HUES48 (cell line): ENCODE measurements at regions not wholly inside any gene's neighbourhood (a gene's known extent, or its start where the extent isn't known, plus 50 kb on each side); places are given as distances from the start of the nearest gene placed in this dataset.
A peak's percentile ranks its signal among the peaks of the same experiment; 100 is the strongest.

Source experiments
- H3K27ac ChIP-seq: one replicate; pipeline ENCODE4 v1.7.0; 2013; ENCODE audit warnings: low read depth, low read length, inconsistent platforms
- H3K27me3 ChIP-seq: 2 replicates; pipeline ENCODE4 v1.6.1; 2013; ENCODE audit warnings: mild to moderate bottlenecking, low read length; ENCODE audit not compliant: control insufficient read depth, insufficient read depth
- H3K36me3 ChIP-seq: 2 replicates; pipeline ENCODE4 v1.6.1; 2013; ENCODE audit warnings: low read length; ENCODE audit not compliant: control insufficient read depth, insufficient read depth
- H3K4me1 ChIP-seq: 2 replicates; pipeline ENCODE4 v1.6.1; 2013; ENCODE audit warnings: mild to moderate bottlenecking, low read length; ENCODE audit not compliant: control insufficient read depth, insufficient read depth
- H3K4me3 ChIP-seq: 2 replicates; pipeline ENCODE4 v1.5.1; 2013; ENCODE audit warnings: mild to moderate bottlenecking, low read depth, low read length
- H3K9ac ChIP-seq: 2 replicates; pipeline ENCODE4 v1.6.1; 2013; ENCODE audit warnings: mild to moderate bottlenecking, low read depth, low read length, moderate library complexity
- H3K9me3 ChIP-seq: 2 replicates; pipeline ENCODE4 v1.6.1; 2013; ENCODE audit warnings: low read length; ENCODE audit not compliant: control insufficient read depth, insufficient read depth

DNA sequence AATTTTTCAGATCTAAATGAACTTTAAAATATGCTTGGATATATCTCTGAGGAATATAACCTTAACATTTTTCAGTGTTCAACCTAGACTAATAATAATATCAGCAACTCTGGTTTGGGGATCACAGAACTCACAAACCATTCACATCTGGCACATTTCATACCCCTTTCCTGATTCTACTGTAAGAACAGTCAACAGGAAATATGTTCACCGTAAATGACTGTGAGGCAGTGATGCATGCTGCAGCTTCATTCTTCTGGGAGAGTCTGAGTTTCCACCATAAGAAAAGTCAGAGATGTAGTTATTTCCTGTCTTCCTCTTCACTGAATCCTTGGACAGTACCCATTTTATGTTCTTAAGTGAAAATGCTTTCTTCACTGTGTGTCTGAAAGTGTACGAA lies 134.2 kb upstream of the IFNGR1 start:
- Histone ChIP-seq H3K4me1 (no peaks in the 10 kb centered on the region), H3K27ac (no peak overlapping the region), H3K9me3 (no peaks in the 10 kb centered on the region), H3K4me3 (no peak overlapping the region), H3K36me3 (no peaks in the 10 kb centered on the region), H3K27me3 (no peaks in the 10 kb centered on the region), H3K9ac (no peak overlapping the region)

- no peaks in the 10 kb centered on the region for H3K27me3 ChIP-seq
Observed at GRCh38 chr6:137352859-137353258, 133.7 kb upstream of the IFNGR1 start.

DNA sequence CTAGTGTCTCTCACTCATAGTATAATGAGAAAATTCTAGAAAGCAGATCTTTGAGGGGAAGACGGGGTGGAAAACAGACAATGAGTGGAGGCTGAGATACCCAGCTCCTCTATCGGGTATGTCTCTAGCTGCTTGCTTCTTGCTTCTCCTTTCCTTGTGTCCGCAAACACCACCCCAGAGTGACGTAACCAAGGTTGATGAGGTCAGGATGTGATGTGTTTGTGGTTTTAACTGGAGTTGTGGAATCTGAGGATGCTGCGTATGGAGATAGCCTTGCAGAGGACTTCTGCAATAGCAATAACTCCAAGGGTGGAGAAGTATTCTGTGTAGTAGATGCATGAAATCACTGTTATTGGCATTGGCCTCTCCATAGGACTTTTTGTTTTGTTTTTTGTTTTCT lies 132.7 kb upstream of the IFNGR1 start:
- Histone ChIP-seq H3K27me3 (no peaks in the 10 kb centered on the region), H3K9ac (no peak overlapping the region), H3K4me1 (no peaks in the 10 kb centered on the region), H3K9me3 (no peaks in the 10 kb centered on the region), H3K4me3 (no peak overlapping the region), H3K36me3 (no peaks in the 10 kb centered on the region), H3K27ac (no peak overlapping the region)

More at GRCh38 chr6:137352859-137353258, 133.7 kb upstream of the IFNGR1 start:
- no peaks in the 10 kb centered on the region for H3K36me3 ChIP-seq
- H3K27ac ChIP-seq: no peak overlapping the region
- H3K4me3 ChIP-seq: no peak overlapping the region
- no peak overlapping the region for H3K9ac ChIP-seq
- no peaks in the 10 kb centered on the region for H3K4me1 ChIP-seq
- H3K9me3 ChIP-seq: no peaks in the 10 kb centered on the region

GRCh38 chr6:137350857-137351256 lies 131.7 kb upstream of the IFNGR1 start:
- Histone ChIP-seq H3K4me3 (no peak overlapping the region), H3K9ac (no peak overlapping the region), H3K27me3 (no peaks in the 10 kb centered on the region), H3K27ac (no peak overlapping the region), H3K36me3 (no peaks in the 10 kb centered on the region), H3K9me3 (no peaks in the 10 kb centered on the region), H3K4me1 (no peaks in the 10 kb centered on the region)

DNA sequence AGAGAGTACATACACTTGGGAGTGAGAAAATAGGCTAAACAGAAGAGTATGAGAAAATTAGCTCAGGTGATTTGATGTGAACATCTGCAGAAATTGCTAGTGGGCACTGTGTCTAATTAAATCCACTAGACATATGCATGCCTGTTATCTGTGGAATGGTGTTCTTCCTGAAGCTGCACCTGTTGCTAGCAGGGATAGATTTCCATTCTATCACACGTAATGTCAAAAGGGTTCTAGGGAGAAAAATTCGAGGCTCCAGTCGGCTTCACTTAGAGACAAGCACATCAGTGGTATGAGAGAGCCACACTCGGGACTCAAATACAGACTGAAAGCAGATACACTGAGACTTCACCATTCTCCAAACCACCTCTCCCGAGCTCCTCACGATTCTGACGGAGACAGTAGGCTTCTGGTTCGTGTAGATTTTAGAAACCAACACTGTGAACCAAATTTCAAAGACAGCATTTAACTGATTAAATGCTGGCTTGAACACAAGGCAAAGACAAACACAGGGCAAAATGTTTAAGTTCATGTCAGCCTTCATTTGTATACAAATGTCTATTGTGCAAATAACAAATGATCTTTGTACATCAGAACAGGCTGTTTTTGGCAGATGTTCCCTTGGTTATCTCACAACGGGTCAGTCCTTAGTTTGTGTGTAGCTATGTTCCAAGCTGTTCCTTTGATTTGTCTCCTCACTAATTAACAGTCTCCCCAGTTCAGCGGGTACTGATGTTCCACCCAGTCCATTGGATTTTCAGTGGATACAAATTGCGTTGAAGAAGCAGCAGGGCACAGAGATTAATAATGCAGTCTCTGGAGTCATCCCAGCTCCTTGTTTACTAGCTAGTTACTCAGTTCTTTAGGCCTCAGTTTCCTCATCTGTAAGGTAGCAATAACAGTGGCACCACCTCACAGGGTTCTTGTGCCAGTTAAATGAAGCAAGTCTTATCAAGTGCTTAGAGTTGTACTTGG lies 131.0 kb upstream of the IFNGR1 start:
- no peaks in the 10 kb centered on the region for H3K4me1 ChIP-seq
- H3K4me3 ChIP-seq: no peak overlapping the region
- no peak overlapping the region for H3K27ac ChIP-seq
- no peaks in the 10 kb centered on the region for H3K27me3 ChIP-seq
- H3K9me3 ChIP-seq: no peaks in the 10 kb centered on the region
- no peaks in the 10 kb centered on the region for H3K36me3 ChIP-seq
- no peak overlapping the region for H3K9ac ChIP-seq

DNA sequence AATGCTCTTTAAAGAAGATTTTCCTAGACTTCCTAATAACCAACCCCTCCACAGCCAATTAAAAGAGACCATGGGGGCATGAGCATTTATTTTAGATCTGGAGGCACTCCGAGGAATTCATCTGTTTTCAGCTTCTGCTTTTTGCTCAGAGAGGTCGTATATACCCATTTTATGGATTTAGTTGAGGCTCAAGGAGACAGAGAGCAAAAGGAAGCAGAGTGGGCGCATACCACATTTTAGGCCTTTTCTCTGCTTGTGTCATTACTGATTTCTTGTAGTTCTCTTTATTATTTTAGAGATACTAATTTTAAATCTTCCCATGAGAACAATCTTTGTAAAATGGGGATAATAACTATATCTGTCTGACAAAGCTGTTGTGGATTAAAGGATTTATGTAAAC lies 129.6 kb upstream of the IFNGR1 start:
- Histone ChIP-seq H3K4me3 (no peak overlapping the region), H3K36me3 (no peaks in the 10 kb centered on the region), H3K9me3 (no peaks in the 10 kb centered on the region), H3K9ac (no peak overlapping the region), H3K4me1 (no peaks in the 10 kb centered on the region), H3K27ac (no peak overlapping the region), H3K27me3 (no peaks in the 10 kb centered on the region)

DNA sequence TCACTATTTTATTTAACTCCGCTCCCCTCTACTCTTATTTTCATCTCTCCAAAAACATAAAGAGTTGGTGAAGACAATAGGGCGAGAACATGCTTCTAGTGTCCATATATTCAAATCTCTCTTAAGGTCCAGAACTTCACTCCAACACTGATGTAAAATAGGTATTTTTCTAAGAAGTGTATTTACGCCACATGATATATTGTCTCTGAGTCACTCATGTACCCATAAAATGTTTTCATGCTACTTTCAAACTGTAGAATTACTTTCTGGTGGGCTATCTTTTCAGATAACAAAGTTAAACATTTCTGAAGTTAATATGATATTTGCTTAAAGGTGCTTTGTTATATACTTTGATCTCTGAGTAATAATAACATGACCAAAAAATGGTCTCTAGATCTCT lies 124.1 kb upstream of the IFNGR1 start:
- Histone ChIP-seq H3K27me3 (no peaks in the 10 kb centered on the region), H3K4me3 (no peak overlapping the region)

DNA sequence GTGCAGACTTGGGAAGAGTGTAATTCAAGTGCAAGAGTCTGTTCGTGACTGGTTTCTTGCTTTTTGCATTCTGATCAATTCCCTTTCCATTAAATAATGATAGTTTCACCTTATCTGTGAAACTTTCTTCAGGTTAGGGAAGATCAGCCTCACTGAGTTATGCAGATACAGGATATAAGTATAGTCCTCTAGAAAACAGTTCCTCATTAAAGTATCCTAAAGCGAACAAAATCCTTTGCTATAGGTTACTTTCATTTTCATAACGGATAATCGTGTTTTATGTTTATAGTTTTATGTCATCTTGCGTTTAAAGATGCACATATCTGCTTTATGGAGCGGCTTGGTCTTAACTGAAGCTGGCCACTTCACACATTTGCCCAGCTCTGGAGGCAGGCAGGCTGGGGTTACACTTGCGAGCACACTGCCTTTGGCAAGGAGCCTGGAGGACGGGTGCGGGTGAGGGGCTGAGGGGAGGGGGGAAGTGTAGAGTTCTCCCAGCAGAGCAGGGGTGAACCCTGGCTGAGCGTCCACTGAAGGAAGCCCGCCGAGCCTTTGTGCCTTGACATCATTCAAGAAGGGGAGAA lies 123.5 kb upstream of the IFNGR1 start:
- Histone ChIP-seq H3K27me3 (no peaks in the 10 kb centered on the region), H3K27ac (no peak overlapping the region), H3K4me3 (no peak overlapping the region), H3K36me3 (no peaks in the 10 kb centered on the region), H3K4me1 (peaks cover 31% of the 10 kb centered on the region), H3K9me3 (no peaks in the 10 kb centered on the region), H3K9ac (no peak overlapping the region)

More for the DNA sequence above, 124.1 kb upstream of the IFNGR1 start:
- H3K27ac ChIP-seq: no peak overlapping the region
- no peaks in the 10 kb centered on the region for H3K36me3 ChIP-seq
- H3K9ac ChIP-seq: no peak overlapping the region
- H3K9me3 ChIP-seq: no peaks in the 10 kb centered on the region
- H3K4me1 ChIP-seq: peaks cover 31% of the 10 kb centered on the region

GRCh38 chr6:137341681-137342195 lies 122.6 kb upstream of the IFNGR1 start:
- Histone ChIP-seq H3K27ac (no peak overlapping the region), H3K27me3 (no peaks in the 10 kb centered on the region), H3K36me3 (no peaks in the 10 kb centered on the region), H3K9ac (no peak overlapping the region), H3K4me1 (peaks cover 31% of the 10 kb centered on the region), H3K9me3 (no peaks in the 10 kb centered on the region), H3K4me3 (no peak overlapping the region)

DNA sequence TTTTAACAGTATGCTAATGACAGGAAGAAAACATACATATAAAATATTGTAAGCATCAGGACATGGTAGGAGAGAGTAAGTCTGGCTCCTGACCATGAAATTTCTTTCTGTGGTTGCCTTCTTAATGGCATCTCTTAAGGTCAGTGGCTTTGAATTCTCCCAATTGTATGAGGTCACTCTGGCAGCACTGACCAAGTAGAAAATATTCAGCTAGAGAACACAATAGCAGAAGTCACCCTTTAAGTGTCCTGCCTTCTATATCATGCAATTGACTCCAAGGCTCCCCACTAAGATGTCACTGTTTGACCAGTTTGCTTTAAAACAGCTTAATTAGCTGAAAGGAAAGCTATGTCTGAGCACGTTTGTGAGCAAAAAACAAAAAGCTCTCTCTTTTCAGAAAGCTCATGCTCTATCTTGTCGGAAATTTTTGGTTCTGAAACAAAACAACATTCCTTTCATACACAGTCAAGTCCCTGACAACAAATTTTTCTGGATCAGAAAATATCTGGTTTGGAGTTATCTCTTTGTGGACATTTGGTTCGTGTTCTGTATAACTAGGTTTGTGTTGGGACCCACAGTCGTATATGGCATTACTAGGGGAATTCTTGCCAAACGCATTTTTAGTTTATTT lies 120.9 kb upstream of the IFNGR1 start:
- Histone ChIP-seq H3K4me3 (no peak overlapping the region), H3K9me3 (no peaks in the 10 kb centered on the region), H3K9ac (no peak overlapping the region), H3K4me1 (peaks cover 31% of the 10 kb centered on the region), H3K27me3 (no peaks in the 10 kb centered on the region), H3K36me3 (no peaks in the 10 kb centered on the region), H3K27ac (peak overlapping the region; percentile 73)

DNA sequence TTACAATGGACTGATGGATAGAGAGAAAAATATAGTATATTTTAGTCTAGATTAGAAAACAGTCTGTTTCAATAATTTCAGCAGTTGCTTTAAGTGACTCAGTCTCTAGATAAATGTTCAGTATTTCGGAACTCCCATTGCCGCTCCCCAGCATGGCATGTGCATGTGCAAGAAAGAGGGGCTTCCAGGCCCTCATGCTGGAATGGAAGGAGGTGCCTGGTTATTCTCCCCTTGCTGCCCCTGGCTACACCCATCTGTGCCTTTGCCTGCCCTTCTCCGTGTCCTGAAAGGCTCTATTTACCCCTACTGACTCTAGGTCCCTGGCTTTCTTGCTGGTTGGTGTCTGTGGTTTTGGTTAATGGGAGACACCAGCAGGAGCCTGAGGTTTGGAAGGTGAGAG lies 115.7 kb upstream of the IFNGR1 start:
- no peak overlapping the region for H3K4me3 ChIP-seq
- no peak overlapping the region for H3K27ac ChIP-seq
- H3K36me3 ChIP-seq: no peaks in the 10 kb centered on the region
- no peaks in the 10 kb centered on the region for H3K27me3 ChIP-seq
- H3K9me3 ChIP-seq: no peaks in the 10 kb centered on the region
- peaks cover 6% of the 10 kb centered on the region for H3K4me1 ChIP-seq
- H3K9ac ChIP-seq: no peak overlapping the region
